OCI-LY3 (cell line): ENCODE measurements at regions not wholly inside any gene's neighbourhood (a gene's known extent, or its start where the extent isn't known, plus 50 kb on each side); places are given as distances from the start of the nearest gene placed in this dataset.

Experiments used
- H2AFZ ChIP-seq: fragments of 200-600, 300-600 bp; shearing (Covaris generic); 2 replicates; pipeline ENCODE4 v1.6.0; 2014; ENCODE audit warnings: antibody characterized with exemption, low read depth, low read length
- H3K27ac ChIP-seq: fragments of 200-600, 300-600 bp; sonication (generic); 2 replicates; pipeline ENCODE4 v1.5.1; 2014; ENCODE audit warnings: mild to moderate bottlenecking, low read length, moderate library complexity, mixed read lengths
- H3K27me3 ChIP-seq: fragments of 200-600, 300-600 bp; sonication (generic); 2 replicates; pipeline ENCODE4 v1.6.1; 2014; ENCODE audit warnings: low read depth, low read length, mixed read lengths
- H3K36me3 ChIP-seq: fragments of 200-600, 300-600 bp; sonication (generic); replicated peaks from 2 replicates; pipeline ENCODE3; 2014; ENCODE audit warnings: low read depth, low read length, mixed read lengths
- H3K4me1 ChIP-seq: fragments of 300-600, 200-600 bp; sonication (generic); 2 replicates; pipeline ENCODE4 v1.6.1; 2014; ENCODE audit warnings: low read length, mixed read lengths
- H3K4me2 ChIP-seq: fragments of 200-600, 300-600 bp; sonication (generic); 2 replicates; pipeline ENCODE4 v1.6.1; 2014; ENCODE audit warnings: low read length, mixed read lengths
- H3K4me3 ChIP-seq: fragments of 300-600, 200-600 bp; sonication (generic); 2 replicates; pipeline ENCODE4 v1.5.1; 2014; ENCODE audit warnings: antibody characterized with exemption, mild to moderate bottlenecking, low read length, moderate library complexity
- H3K79me2 ChIP-seq: fragments of 300-600, 200-600 bp; shearing (Covaris generic); 2 replicates; pipeline ENCODE4 v1.6.1; 2014; ENCODE audit warnings: mild to moderate bottlenecking, low read length, mixed read lengths
- H3K9ac ChIP-seq: fragments of 300-600, 200-600 bp; shearing (Covaris generic); 2 replicates; pipeline ENCODE4 v1.6.0; 2014; ENCODE audit warnings: mild to moderate bottlenecking, low read length, moderate library complexity
- H3K9me3 ChIP-seq: fragments of 200-600, 300-600 bp; shearing (Covaris generic); 2 replicates; pipeline ENCODE4 v1.6.1; 2014; ENCODE audit warnings: low read length, mixed read lengths; ENCODE audit not compliant: insufficient read depth
- H4K20me1 ChIP-seq: fragments of 200-600, 300-600 bp; sonication (generic); 2 replicates; pipeline ENCODE4 v1.6.1; 2016; ENCODE audit warnings: low read length, mixed read lengths; ENCODE audit not compliant: insufficient read depth
- CTCF ChIP-seq: fragments of 200-600, 300-600 bp; sonication (generic); IDR thresholded peaks from 2 replicates; pipeline ENCODE4 v1.5.1; 2014; ENCODE audit warnings: antibody characterized with exemption, low read length, low read depth
- EZH2phosphoT487 ChIP-seq: fragments of 200-600 bp; shearing (Covaris generic); IDR thresholded peaks from 2 replicates; pipeline ENCODE4 v1.6.1; 2018; ENCODE audit warnings: antibody characterized with exemption, mixed run types, low read depth

- H3K27ac ChIP-seq, result no peak overlapping the region
- no peaks in the 10 kb centered on the region for H4K20me1 ChIP-seq
- H3K4me1 ChIP-seq, result no peaks in the 10 kb centered on the region
- H3K36me3 ChIP-seq, result no peaks in the 10 kb centered on the region
- no peaks in the 10 kb centered on the region for H3K79me2 ChIP-seq
- H3K9ac ChIP-seq, result no peak overlapping the region
- TF ChIP-seq EZH2phosphoT487 (no peak), CTCF (no peak)
- H3K27me3 ChIP-seq, result no peaks in the 10 kb centered on the region
- no peaks in the 10 kb centered on the region for H3K9me3 ChIP-seq
- H3K4me2 ChIP-seq, result no peak overlapping the region
- no peak overlapping the region for H2AFZ ChIP-seq
- no peak overlapping the region for H3K4me3 ChIP-seq
Measured at GRCh38 chr3:158882445-158882844, 80.6 kb downstream of the MFSD1 start.

GRCh38 chr3:158896729-158897128 is 94.9 kb downstream of the MFSD1 start:
- Histone ChIP-seq H3K36me3 (no peaks in the 10 kb centered on the region), H2AFZ (no peak overlapping the region)

GRCh38 chr3:158906749-158907148 is 104.9 kb downstream of the MFSD1 start:
- Histone ChIP-seq H4K20me1 (no peaks in the 10 kb centered on the region), H3K36me3 (no peaks in the 10 kb centered on the region), H3K79me2 (no peaks in the 10 kb centered on the region), H2AFZ (no peak overlapping the region), H3K4me3 (no peak overlapping the region), H3K4me1 (no peaks in the 10 kb centered on the region), H3K27me3 (peaks cover 13% of the 10 kb centered on the region), H3K4me2 (no peak overlapping the region), H3K9me3 (no peaks in the 10 kb centered on the region), H3K9ac (no peak overlapping the region), H3K27ac (no peak overlapping the region)
- TF ChIP-seq CTCF (no peak), EZH2phosphoT487 (no peak)

More at GRCh38 chr3:158896729-158897128, 94.9 kb downstream of the MFSD1 start:
- TF ChIP-seq CTCF, result no peak
- no peak for TF ChIP-seq EZH2phosphoT487
- Histone ChIP-seq H4K20me1 (no peaks in the 10 kb centered on the region), H3K9ac (no peak overlapping the region), H3K4me1 (no peaks in the 10 kb centered on the region), H3K27me3 (no peaks in the 10 kb centered on the region; the same call in 1 of the 2 replicates), H3K79me2 (no peaks in the 10 kb centered on the region), H3K9me3 (no peaks in the 10 kb centered on the region), H3K4me3 (no peak overlapping the region), H3K4me2 (no peak overlapping the region), H3K27ac (no peak overlapping the region)

GRCh38 chr3:158908187-158908734 is 106.4 kb downstream of the MFSD1 start:
- Histone ChIP-seq H3K79me2 (no peaks in the 10 kb centered on the region), H4K20me1 (no peaks in the 10 kb centered on the region), H3K4me2 (no peak overlapping the region), H3K27ac (no peak overlapping the region), H3K36me3 (no peaks in the 10 kb centered on the region), H3K4me1 (no peaks in the 10 kb centered on the region), H2AFZ (no peak overlapping the region), H3K9ac (no peak overlapping the region), H3K27me3 (peaks cover 13% of the 10 kb centered on the region), H3K9me3 (no peaks in the 10 kb centered on the region), H3K4me3 (no peak overlapping the region)
- TF ChIP-seq EZH2phosphoT487 (no peak), CTCF (no peak)
